ENCODE measurements at regions not wholly inside any gene's neighbourhood (a gene's known extent, or its start where the extent isn't known, plus 50 kb on each side); places are given as distances from the start of the nearest gene placed in this dataset.

- Histone ChIP-seq H3K79me2 (ENCODE audit: control insufficient read depth, insufficient read depth, low read length) (no peaks in the 10 kb centered on the region), H3K9ac (ENCODE audit: control insufficient read depth, extremely low read depth, insufficient read depth, low read length) (no peak overlapping the region), H3K27me3 (ENCODE audit: control insufficient read depth, extremely low read depth, insufficient read depth, low read length) (no peaks in the 10 kb centered on the region), H3K9me3 (ENCODE audit: control insufficient read depth, low read depth, low read length) (no peaks in the 10 kb centered on the region), H3K4me1 (ENCODE audit: control insufficient read depth, extremely low read depth, insufficient read depth, low read length) (no peaks in the 10 kb centered on the region), H3K9me1 (ENCODE audit: control insufficient read depth, extremely low read depth, insufficient read depth, low read length) (no peaks in the 10 kb centered on the region), H3K36me3 (ENCODE audit: control insufficient read depth in 2 of 2, extremely low read depth in 1 of 2, insufficient read depth in 2 of 2, low read length in 2 of 2) (no peaks in the 10 kb centered on the region), H2AFZ (ENCODE audit: control insufficient read depth, low read length) (peak overlapping the region; percentile 51), H4K20me1 (ENCODE audit: control insufficient read depth, extremely low read depth, insufficient read depth, low read length) (no peaks in the 10 kb centered on the region), H3K4me3 (ENCODE audit: control insufficient read depth in 2 of 3, extremely low read depth in 1 of 3, insufficient read depth in 2 of 3, low read depth in 1 of 3, low read length in 3 of 3) (no peak overlapping the region), H3K27ac (ENCODE audit: control insufficient read depth, insufficient read depth, low read length) (no peak overlapping the region), H3K4me2 (ENCODE audit: control insufficient read depth, extremely low read depth, insufficient read depth, low read depth, low read length) (no peak overlapping the region)
- FAIRE-seq: no peak
- no peak for TF ChIP-seq CTCF (optimal IDR thresholded peaks at IDR 0.05 in 1 of 3, IDR thresholded peaks at IDR 0.05 in 1 of 3, conservative IDR thresholded peaks at IDR 0.05 in 1 of 3; ENCODE audit: extremely low read depth in 1 of 3, insufficient read depth in 2 of 3, low read length in 3 of 3)
- no peak for TF ChIP-seq EZH2 (IDR thresholded peaks at IDR 0.05; ENCODE audit: low read length)
- no peak for DNase-seq (ENCODE audit: low read depth, low spot score)
- dilution Hi-C loops (cut with MboI; ENCODE audit: extremely low pct_ligation_motif_present, low sequenced_read_pairs): no loop called here
These were observed 164.7 kb upstream of the SMAD3 start for GRCh38 chr15:66900586-66901310.

GRCh38 chr15:66901336-66902100 lies 163.9 kb upstream of the SMAD3 start:
- Histone ChIP-seq H2AFZ (ENCODE audit: control insufficient read depth, low read length) (peak overlapping the region; percentile 51), H3K4me3 (ENCODE audit: control insufficient read depth in 2 of 3, extremely low read depth in 1 of 3, insufficient read depth in 2 of 3, low read depth in 1 of 3, low read length in 3 of 3) (no peak overlapping the region), H3K9ac (ENCODE audit: control insufficient read depth, extremely low read depth, insufficient read depth, low read length) (no peak overlapping the region), H3K27ac (ENCODE audit: control insufficient read depth, insufficient read depth, low read length) (no peak overlapping the region), H3K4me2 (ENCODE audit: control insufficient read depth, extremely low read depth, insufficient read depth, low read depth, low read length) (no peak overlapping the region), H3K27me3 (ENCODE audit: control insufficient read depth, extremely low read depth, insufficient read depth, low read length) (peaks cover 2% of the 10 kb centered on the region), H3K9me3 (ENCODE audit: control insufficient read depth, low read depth, low read length) (no peaks in the 10 kb centered on the region), H3K36me3 (ENCODE audit: control insufficient read depth in 2 of 2, extremely low read depth in 1 of 2, insufficient read depth in 2 of 2, low read length in 2 of 2) (no peaks in the 10 kb centered on the region), H3K79me2 (ENCODE audit: control insufficient read depth, insufficient read depth, low read length) (no peaks in the 10 kb centered on the region), H3K9me1 (ENCODE audit: control insufficient read depth, extremely low read depth, insufficient read depth, low read length) (no peaks in the 10 kb centered on the region), H3K4me1 (ENCODE audit: control insufficient read depth, extremely low read depth, insufficient read depth, low read length) (no peaks in the 10 kb centered on the region), H4K20me1 (ENCODE audit: control insufficient read depth, extremely low read depth, insufficient read depth, low read length) (no peaks in the 10 kb centered on the region)
- no peak for TF ChIP-seq CTCF (optimal IDR thresholded peaks at IDR 0.05 in 1 of 3, IDR thresholded peaks at IDR 0.05 in 1 of 3, conservative IDR thresholded peaks at IDR 0.05 in 1 of 3; ENCODE audit: extremely low read depth in 1 of 3, insufficient read depth in 2 of 3, low read length in 3 of 3)
- TF ChIP-seq EZH2 (IDR thresholded peaks at IDR 0.05; ENCODE audit: low read length): no peak
- no peak for FAIRE-seq
- dilution Hi-C loops (cut with MboI; ENCODE audit: extremely low pct_ligation_motif_present, low sequenced_read_pairs): no loop called here
- no peak for DNase-seq (ENCODE audit: low read depth, low spot score)
